Stimulated activated CD4-positive, alpha-beta T cell treated with anti-CD3 and anti-CD28 coated beads, Interleukin-2, amount 100 ng/mL, for 24 hours (primary cell): ENCODE measurements at regions not wholly inside any gene's neighbourhood (a gene's known extent, or its start where the extent isn't known, plus 50 kb on each side); places are given as distances from the start of the nearest gene placed in this dataset.
A peak's percentile ranks its signal among the peaks of the same experiment; 100 is the strongest.
"Not testable (repeated sequence)": the region's sequence is repeated elsewhere in the genome, so short reads cannot be mapped to it uniquely, and the experiment has no call there.

Experiments
- DNase-seq, 2 donors: peaks; one replicate each; pipeline ENCODE4 v3.0.0-alpha.2; 2020

DNA sequence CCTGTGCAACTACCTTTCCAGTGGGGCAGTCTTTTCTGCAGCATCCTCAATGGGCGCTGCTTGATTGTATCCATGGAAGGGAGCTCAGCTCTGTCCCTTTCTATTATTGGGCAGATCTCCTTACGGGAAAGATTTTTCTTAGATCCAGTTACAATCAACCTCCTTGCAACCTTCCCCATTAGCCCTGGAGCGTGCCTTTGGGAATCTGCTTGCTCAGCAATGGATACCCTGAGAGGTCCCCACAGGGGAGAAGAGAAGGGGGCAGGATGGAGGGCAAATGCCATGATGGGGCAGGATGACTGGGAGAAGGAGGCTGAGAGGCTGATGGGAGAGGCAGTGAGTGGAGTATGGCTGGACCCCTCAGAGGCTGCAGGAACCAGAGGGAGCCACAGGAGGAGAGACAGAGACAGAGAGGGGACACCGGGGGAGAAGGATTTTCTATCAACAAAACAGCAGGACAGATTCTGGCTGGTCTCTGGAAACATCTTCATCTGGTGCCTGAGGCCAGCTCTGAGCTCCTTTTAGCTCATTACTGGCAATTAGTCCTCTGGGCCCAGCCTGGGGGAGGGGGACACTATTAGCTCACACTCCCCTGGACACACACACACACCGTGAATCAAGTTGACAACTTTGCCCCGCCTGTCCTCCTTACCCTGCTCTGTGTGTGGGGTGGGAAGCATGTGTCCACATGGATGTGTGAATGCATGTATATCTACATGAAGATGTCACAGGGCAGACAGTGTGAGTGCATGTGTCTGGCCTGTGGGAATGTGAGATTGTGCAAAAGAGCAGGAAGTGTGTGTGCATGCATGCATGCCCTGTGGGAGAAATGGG is 80.8 kb upstream of the PAX2 start:
- no peak for DNase-seq

DNA sequence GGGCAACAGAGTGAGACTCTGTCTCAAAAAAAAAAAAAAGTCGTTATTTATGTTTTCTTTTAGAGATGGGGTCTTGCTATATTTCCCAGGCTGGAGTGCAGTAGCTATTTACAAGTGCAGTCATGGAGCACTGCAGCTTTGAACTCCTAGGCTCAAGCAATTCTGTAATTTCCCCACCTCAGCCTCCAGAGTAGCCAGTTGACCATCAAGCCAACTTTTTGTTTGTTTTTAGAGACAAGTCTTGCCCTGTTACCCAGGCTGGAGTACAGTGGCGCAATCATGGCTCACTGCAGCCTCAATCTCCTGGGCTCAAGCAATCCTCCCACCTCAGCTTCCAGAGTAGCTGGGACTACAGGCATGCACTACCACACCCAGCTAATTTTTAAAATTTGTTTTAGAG is 78.7 kb upstream of the PAX2 start:
- DNase-seq = not testable (repeated sequence)

DNA sequence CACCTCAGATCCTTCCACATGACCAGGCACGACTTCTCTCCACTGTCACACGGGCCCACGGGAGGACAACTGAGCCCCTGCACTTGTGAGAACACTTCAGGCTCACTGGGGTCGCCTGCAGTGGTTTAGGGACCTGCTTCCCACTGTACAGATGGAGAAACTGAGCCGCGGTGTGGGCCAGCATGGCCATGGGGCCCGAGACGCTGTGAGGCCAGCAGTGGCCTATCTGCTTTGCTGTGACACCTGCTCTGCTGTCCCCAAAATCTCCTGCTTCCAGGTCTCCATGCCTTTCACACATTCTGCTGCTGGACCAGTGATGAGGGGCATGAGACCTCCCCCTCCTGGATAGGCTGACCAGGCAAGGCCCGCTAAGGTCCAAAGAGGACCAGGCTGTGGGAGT is 75.8 kb upstream of the PAX2 start:
- DNase-seq = no peak

DNA sequence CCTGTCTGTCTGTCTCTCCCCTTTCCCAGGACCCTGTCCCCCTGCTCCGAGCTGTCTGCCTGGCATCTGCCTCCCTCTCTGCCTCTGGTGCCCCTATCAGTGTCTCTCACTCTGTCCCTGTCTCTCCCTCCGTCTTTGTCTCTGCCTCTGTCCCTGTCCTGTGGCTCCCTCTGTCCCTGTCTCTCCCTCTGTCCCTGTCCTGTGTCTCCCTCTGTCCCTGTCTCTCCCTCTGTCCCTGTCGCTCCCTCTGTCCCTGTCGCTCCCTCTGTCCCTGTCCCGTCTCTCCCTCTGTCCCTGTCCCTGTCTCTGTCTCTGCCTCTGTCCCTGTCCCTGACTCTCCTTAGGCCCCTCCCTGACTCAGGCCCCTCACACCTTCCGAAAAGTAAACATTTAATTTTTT is 75.0 kb upstream of the PAX2 start:
- DNase-seq = no peak

DNA sequence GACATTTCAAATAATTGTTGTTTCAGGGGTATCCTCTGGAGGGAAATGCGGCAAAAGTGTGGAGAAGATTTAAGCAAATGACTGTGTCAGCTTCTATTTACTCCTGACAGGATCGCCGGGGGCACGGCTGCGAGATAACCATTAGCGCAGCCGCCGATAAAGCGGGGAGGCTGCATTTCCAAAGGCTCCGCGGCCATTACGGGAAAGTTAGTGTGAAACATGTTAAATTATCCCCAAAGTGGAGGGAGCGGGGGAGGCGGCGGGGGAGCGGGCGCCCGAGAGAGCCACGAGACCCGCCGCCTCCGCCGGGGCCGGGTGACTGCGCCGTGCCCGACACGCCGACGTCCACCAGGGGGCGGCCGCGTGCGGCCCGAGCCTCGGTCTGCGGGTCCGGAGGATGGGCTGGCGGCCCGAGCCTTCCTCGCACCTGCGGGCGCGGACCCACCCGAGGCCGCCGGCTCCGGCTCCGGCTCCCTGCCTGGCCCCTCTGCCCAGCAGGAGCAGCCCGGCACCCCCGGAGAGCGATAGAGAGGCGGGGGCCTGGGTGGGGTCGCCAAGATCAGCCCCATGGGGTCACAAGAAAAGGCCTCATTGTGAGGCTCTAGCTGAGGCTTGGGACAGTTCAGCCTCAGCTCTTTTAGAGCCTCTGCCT is 74.4 kb upstream of the PAX2 start:
- peak; percentile 78 to 81 for DNase-seq

DNA sequence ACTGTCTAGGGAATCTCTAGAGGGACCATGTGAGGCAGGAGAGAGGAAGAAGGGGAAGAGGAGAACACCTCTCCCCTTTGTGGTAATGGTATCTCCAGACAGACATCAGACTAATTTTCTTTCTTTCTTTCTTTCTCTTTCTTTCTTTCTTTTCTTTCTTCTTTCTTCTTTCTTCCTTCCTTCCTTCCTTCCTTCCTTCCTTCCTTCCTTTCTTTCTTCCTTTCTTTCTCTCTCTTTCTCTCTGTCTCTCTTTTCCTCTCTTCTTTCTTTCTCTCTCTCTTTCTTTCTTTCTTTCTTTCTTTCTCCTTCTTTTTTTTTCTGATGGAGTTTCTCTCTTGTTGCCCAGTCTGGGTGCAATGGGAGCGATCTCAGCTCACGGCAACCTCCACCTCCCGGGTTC is 73.2 kb upstream of the PAX2 start:
- no peak for DNase-seq

DNA sequence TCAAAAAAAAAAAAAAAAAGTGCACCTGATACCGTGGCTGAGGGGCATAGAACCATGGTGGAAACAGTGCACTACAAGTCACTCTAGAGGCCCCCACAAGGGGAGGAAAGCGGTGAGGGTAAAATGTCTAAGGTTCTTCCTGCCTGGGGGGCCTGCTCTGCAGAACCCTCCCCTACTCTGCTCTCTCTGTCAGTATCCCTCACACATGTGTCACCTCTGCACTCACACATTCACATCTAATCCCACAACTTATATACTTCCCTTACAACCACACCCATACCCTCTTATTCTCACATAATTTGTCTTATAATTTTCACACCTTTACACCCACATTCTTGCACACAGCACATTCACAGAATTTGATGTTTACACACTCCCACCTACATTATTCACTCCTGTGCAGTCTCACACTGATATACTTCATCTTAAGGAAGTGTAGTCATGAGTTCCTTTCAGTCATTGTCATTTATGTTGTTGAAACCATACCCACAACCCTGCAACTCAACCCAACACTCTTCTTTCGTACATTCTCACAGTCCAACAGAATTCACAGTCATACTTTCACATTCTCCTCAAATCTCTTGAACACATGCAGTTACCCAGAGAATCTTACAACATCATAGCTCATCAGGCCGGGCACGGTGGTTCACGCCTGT is 68.0 kb upstream of the PAX2 start:
- DNase-seq = no peak

DNA sequence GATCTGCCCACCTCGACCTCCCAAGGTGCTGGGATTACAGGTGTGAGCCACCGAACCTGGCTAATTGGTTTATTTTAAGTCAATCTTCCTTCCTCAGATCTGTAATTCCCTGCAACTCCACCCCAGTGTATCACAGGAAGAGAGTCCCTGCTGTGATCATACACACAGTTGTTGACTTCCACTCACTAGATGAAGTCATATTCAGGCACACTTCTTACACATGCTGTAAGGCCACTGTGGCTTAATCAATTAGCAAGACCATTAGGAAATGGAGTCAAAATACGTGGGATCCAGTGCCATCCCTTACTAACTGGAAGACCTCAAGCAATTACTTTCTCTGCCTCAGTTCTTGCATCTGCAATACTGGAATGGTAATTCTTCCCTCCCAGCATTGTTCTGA is 66.1 kb upstream of the PAX2 start:
- no peak for DNase-seq

DNA sequence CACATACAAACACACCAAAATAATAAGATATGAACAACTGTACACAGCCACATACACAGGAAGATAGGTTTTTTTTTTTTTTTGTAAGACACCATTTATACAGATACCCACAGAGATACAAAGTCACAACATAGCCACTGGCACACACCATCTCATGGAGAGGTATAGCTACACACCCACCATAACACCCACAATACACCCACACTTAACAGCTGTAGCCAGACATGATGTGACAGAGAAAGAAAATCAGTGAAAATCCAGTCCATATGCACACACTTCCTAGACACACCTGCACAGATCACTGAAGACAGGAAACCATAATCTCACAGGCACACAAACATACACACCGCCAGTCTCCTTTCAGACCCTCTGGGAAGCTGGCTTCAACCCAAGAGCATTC is 62.4 kb upstream of the PAX2 start:
- no peak for DNase-seq

DNA sequence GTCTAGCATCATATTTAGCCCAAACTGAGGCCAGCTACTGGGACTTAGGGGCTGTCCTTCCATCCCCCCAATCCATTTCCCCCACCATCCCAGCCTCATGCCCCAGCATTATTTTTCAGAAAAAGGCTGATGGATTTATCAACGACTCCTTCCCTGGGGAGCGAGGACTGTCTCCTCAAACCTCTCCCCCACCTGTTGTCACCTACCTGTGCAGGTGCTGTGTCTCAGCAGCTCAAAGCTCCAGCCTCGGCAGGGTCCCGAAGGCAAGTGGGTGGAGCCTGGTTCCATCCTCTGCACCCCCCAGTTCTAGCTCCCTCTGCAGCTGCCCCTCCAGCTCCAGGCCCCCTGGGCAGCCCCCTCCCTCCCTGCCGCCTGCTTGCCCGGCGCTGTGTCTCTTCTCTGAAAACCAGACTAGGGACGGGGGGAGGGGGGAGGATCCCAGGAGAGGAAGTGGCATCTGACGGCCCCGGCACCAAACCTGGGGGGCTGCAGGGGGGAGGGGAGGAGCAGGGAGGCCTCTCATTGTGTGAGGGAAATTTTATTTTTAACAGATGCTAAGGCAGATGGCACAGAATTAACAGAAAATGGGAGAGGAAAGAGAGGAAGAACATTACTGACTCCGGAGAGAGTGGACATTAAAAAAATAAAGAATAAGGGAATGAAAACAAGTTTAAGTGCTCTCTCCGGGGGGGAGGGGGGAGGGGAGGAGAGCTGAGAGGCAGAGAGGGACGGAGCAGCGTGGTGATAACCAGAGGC is 61.7 kb upstream of the PAX2 start:
- DNase-seq = no peak

DNA sequence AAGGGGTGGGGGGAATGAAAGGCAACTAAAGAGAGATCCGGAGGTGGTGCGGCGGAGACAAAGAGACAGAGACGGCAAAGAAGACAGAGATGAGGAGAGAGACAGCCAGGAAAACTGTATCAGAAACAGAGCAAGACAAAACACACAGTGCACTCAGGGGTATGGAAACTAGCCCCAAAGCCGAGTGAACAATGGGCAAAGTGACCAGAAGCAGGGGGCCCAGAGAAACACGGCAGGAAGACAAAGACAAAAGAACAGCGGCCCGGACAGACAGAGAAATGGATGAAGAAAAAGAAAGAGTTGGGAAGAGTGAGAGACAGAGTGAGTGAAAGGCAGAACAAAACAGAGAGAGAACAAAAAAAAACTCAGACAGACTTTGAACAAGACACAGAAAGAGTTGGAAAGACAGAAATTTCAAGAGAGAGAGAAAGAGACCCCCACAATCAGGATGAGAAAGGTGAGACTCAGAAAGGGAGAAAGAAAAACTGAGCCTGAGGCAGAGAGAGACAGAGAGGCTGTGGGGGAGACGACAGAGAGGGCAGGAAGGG is 60.6 kb upstream of the PAX2 start:
- no peak for DNase-seq

DNA sequence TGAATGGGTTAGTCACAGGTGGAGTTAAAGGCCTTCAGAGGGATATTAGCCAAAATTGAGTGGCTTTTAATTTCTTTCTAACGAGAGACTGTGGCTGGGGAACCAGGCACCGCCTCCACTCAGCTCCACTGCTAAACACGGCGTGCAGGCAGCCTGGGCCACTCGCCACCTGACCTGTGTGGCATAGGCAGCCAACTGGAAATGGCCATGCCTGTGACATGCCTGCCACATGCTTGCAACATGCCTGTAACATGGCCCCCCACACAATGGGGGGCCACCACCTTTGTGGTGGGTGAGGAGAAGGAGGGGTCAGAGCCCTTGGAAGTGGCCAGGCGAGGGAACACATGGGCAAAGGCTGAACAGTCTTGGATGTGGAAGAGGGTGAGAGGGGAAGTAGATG is 60.1 kb upstream of the PAX2 start:
- no peak for DNase-seq

DNA sequence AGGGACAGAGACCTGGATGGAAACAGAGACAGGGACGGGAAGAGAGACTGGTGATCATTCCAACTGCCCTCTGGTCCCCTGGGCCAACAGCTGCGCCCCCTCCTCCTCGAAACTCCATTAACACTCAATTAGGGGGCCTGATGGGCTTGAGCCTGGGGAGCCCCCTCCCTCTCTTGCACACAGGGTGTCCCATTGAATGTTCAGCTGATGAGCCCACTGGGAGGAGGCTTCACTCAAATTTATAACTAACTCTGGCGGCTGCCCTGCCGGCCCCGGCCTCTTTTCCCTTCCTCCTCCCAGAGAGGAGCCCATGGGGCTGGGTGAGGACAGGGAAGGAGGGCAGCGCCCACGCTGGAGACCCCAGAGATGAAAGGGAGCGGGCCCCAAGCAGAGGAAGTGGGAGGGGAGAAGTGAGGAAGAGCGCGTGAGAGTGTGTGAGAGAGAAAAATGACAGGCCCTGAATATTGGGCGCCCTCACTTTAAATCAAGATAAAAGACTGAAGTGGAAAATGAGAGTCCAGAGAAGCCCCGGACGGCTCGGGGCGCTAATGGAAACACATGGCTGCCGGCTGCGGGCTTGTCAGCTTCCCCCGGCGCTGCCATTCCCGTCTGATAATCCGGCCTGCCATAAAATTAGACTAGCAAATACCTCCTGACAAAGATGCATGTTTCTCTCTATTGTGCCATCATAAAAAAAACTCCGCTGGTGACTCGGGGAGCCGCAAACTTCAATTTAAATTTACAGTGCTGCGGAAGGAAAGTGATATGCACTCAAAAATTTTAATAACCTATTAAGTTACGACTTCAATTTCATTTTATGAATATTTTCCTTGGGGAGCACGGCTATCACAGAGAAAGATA is 58.0 kb upstream of the PAX2 start:
- DNase-seq = no peak

DNA sequence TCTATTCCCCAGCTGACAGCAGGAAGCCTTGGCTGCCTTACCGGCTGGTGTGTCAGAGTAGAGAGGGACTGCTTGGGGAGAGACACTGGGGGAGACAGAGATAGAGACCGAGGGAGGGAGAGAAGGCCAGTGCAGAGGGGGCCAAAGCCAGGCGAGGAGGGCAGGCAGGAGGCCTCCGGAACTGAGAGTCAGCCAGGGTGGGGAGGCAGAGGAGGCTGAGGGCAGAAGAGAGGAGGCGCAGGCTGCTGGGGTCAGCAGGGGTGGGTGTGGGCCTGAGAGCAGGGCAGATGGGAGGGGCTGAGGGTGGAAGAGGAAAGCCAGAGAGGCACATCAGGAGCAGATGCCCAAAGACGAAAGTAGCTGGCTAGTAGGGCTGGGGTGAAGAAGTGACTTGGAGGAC is 57.2 kb upstream of the PAX2 start:
- no peak for DNase-seq

DNA sequence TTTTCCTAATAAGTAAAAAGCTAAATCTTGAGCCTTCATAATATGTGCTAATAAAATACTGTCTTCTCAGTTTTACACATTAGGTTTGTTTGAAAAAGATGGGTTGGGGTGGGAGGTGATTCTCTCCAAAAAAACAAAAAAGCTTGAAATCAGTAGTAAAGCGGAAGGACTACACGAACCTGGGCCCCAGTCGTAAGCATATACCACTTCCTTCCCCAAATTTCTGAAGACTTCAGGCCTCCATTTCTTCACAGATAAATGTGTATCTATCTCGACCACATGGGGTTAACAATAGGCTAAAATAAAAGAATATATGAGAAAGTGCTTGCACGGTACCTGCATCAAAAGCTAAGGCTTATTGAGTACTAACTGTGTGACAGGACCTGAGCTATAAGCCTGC is 51.6 kb upstream of the PAX2 start:
- no peak for DNase-seq
